ENCODE measurements at regions not wholly inside any gene's neighbourhood (a gene's known extent, or its start where the extent isn't known, plus 50 kb on each side); places are given as distances from the start of the nearest gene placed in this dataset.

DNA sequence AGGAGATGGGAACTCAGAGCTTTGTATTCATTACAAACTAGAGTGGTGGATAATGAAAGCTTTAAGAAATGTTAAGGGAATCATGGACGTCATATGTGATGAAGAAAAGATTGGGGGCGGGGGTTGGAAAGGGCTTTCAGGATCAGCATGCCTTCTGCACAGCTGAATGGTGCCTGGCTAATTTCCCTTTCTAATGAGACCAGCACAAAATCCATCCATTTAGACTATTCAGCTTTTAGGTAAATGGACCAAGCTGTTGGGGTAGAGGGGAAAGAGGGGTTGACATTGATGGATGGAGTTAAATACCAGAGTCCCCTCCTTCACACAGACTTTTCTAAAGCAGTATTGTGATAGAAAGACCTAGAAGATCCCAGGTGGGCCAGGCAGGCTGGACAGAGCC lies 737.9 kb upstream of the WWC1 start:
- Histone ChIP-seq H3K27ac (ENCODE audit: low read length) (no peak overlapping the region), H3K9me3 (ENCODE audit: low read length) (no peaks in the 10 kb centered on the region), H3K9ac (ENCODE audit: low read length) (no peak overlapping the region), H3K36me3 (ENCODE audit: insufficient read depth, low read length) (no peaks in the 10 kb centered on the region), H3K79me2 (replicated peaks; ENCODE audit: insufficient read depth, low read length) (no peaks in the 10 kb centered on the region), H3K27me3 (ENCODE audit: insufficient read depth, low read depth, low read length) (no peaks in the 10 kb centered on the region), H3F3A (ENCODE audit: insufficient read depth, low read length, poor library complexity, severe bottlenecking) (no peaks in the 10 kb centered on the region), H3K9me2 (ENCODE audit: insufficient read depth, low read length) (no peaks in the 10 kb centered on the region), H2AFZ (ENCODE audit: low read depth, low read length) (no peak overlapping the region), H3K4me3 (ENCODE audit: low read length) (no peak overlapping the region), H3K4me2 (ENCODE audit: low read length) (no peak overlapping the region), H4K20me1 (ENCODE audit: insufficient read depth) (no peaks in the 10 kb centered on the region)
- TF ChIP-seq POLR2AphosphoS5 (IDR thresholded peaks at IDR 0.05) (no peak), CTCF (IDR thresholded peaks at IDR 0.05; ENCODE audit: poor library complexity, severe bottlenecking) (no peak), MXI1 (conservative IDR thresholded peaks at IDR 0.05; ENCODE audit: poor library complexity, severe bottlenecking) (no peak), SMC3 (conservative IDR thresholded peaks at IDR 0.05; ENCODE audit: poor library complexity) (no peak), TAF1 (IDR thresholded peaks at IDR 0.05; ENCODE audit: low read depth) (no peak), REST (IDR thresholded peaks at IDR 0.05; ENCODE audit: borderline replicate concordance) (no peak), RAD21 (conservative IDR thresholded peaks at IDR 0.05) (no peak)

GRCh38 chr5:167554564-167555290 lies 736.7 kb upstream of the WWC1 start:
- no peaks in the 10 kb centered on the region for H3K27me3 ChIP-seq (ENCODE audit: insufficient read depth, low read depth, low read length)
- H3K4me3 ChIP-seq (ENCODE audit: low read length) = no peak overlapping the region
- H3F3A ChIP-seq (ENCODE audit: insufficient read depth, low read length, poor library complexity, severe bottlenecking) = no peaks in the 10 kb centered on the region
- no peak overlapping the region for H3K9ac ChIP-seq (ENCODE audit: low read length)
- no peaks in the 10 kb centered on the region for H3K36me3 ChIP-seq (ENCODE audit: insufficient read depth, low read length)
- TF ChIP-seq MXI1 (conservative IDR thresholded peaks at IDR 0.05; ENCODE audit: poor library complexity, severe bottlenecking) (no peak), REST (IDR thresholded peaks at IDR 0.05; ENCODE audit: borderline replicate concordance) (no peak), EP300 (conservative IDR thresholded peaks at IDR 0.05; ENCODE audit: poor library complexity, severe bottlenecking) (no peak), POLR2AphosphoS5 (IDR thresholded peaks at IDR 0.05) (no peak), RAD21 (conservative IDR thresholded peaks at IDR 0.05) (no peak), TAF1 (IDR thresholded peaks at IDR 0.05; ENCODE audit: low read depth) (no peak), CTCF (IDR thresholded peaks at IDR 0.05; ENCODE audit: poor library complexity, severe bottlenecking) (no peak), SMC3 (conservative IDR thresholded peaks at IDR 0.05; ENCODE audit: poor library complexity) (no peak), EZH2 (IDR thresholded peaks at IDR 0.05; ENCODE audit: borderline replicate concordance, insufficient read depth, low read length, poor library complexity, severe bottlenecking) (no peak)
- no peaks in the 10 kb centered on the region for H3K9me3 ChIP-seq (ENCODE audit: low read length)
- no peaks in the 10 kb centered on the region for H4K20me1 ChIP-seq (ENCODE audit: insufficient read depth)
- H3K27ac ChIP-seq (ENCODE audit: low read length) = no peak overlapping the region
- no peak overlapping the region for H2AFZ ChIP-seq (ENCODE audit: low read depth, low read length)
- no peak overlapping the region for H3K4me2 ChIP-seq (ENCODE audit: low read length)
- H3K9me2 ChIP-seq (ENCODE audit: insufficient read depth, low read length) = no peaks in the 10 kb centered on the region
- H3K79me2 ChIP-seq (replicated peaks; ENCODE audit: insufficient read depth, low read length) = no peaks in the 10 kb centered on the region
